CD4-positive, alpha-beta memory T cell (primary cell): ENCODE measurements at regions not wholly inside any gene's neighbourhood (a gene's known extent, or its start where the extent isn't known, plus 50 kb on each side); places are given as distances from the start of the nearest gene placed in this dataset.

Source experiments
- CTCF ChIA-PET: fragments of 350-600 bp; sonication (Branson Sonifier 250); formaldehyde crosslinking; loops from one replicate; lab custom pipeline; 2021; ENCODE audit warnings: inconsistent platforms; ENCODE audit not compliant: partially characterized antibody; lab: Charles Lee
- POLR2A ChIA-PET: fragments of 350-600 bp; sonication (Branson Sonifier 250); formaldehyde crosslinking; loops from one replicate; lab custom pipeline; 2021; ENCODE audit not compliant: partially characterized antibody; lab: Charles Lee
- DNase-seq, 5 donors: peaks; one replicate each; pipeline versions ENCODE4 v3.0.0 to v3.0.0-alpha.2; 2020 to 2022; ENCODE audit warnings: mixed read lengths in 1 of 5
- H3K27ac ChIP-seq: one replicate; pipeline ENCODE4 v1.7.0; 2013; ENCODE audit warnings: low read depth, low read length
- H3K27me3 ChIP-seq: 2 replicates; pipeline ENCODE4 v1.7.0; 2013; ENCODE audit warnings: mild to moderate bottlenecking, low read length, moderate library complexity; ENCODE audit not compliant: insufficient read depth
- H3K36me3 ChIP-seq: 2 replicates; pipeline ENCODE4 v1.7.0; 2013; ENCODE audit warnings: mild to moderate bottlenecking, low read length, moderate library complexity; ENCODE audit not compliant: insufficient read depth
- H3K4me1 ChIP-seq: 2 replicates; pipeline ENCODE4 v1.7.0; 2013; ENCODE audit warnings: mild to moderate bottlenecking, low read length, moderate library complexity; ENCODE audit not compliant: insufficient read depth
- H3K4me3 ChIP-seq, 2 donors: one replicate each; pipeline ENCODE4 v1.7.0; 2013; ENCODE audit warnings: low read length in 2 of 2, mild to moderate bottlenecking in 1 of 2
- H3K9me3 ChIP-seq, 2 donors: one replicate each; pipeline ENCODE4 v1.7.0; 2013; ENCODE audit warnings: low read length in 2 of 2, control low read depth in 1 of 2; ENCODE audit not compliant: control insufficient read depth in 1 of 2
- H3K27ac Mint-ChIP-seq, 7 donors: one replicate each; pipeline ENCODE4 v1.8.0; 2020 to 2021; ENCODE audit warnings: mixed read lengths in 7 of 7, mild to moderate bottlenecking in 6 of 7, inconsistent platforms in 3 of 7, moderate library complexity in 3 of 7
- H3K27me3 Mint-ChIP-seq, 2 donors: one replicate each; pipeline ENCODE4 v1.8.0; 2020 to 2021; ENCODE audit warnings: mixed read lengths in 2 of 2
- H3K36me3 Mint-ChIP-seq, 2 donors: one replicate each; pipeline ENCODE4 v1.8.0; 2020 to 2021; ENCODE audit warnings: mixed read lengths in 2 of 2, inconsistent platforms in 1 of 2, mild to moderate bottlenecking in 1 of 2
- H3K4me1 Mint-ChIP-seq, 4 donors: one replicate each; pipeline ENCODE4 v1.8.0; 2020 to 2021; ENCODE audit warnings: mixed read lengths in 4 of 4, mild to moderate bottlenecking in 1 of 4
- H3K4me3 Mint-ChIP-seq, 8 donors: one replicate each; pipeline ENCODE4 v1.8.0; 2020 to 2021; ENCODE audit warnings: mixed read lengths in 8 of 8, mild to moderate bottlenecking in 7 of 8, moderate library complexity in 6 of 8, inconsistent platforms in 3 of 8
- H3K9me3 Mint-ChIP-seq, 8 donors: one replicate each; pipeline ENCODE4 v1.8.0; 2020 to 2021; ENCODE audit warnings: mixed read lengths in 8 of 8, mild to moderate bottlenecking in 5 of 8, inconsistent platforms in 3 of 8, moderate library complexity in 1 of 8
- intact Hi-C: fragments of 100-400 bp; cut with micrococcal nuclease; formaldehyde crosslinking; loops from one replicate; pipeline ENCODE4 v1.15.1; 2023

- H3K4me3 ChIP-seq, result no peak overlapping the region
- Mint-ChIP-seq H3K27ac (no peak overlapping the region), H3K27me3 (no peaks in the 10 kb centered on the region), H3K9me3 (peaks cover 0 to 3% (median 0%) of the 10 kb centered on the region in 8 donors), H3K4me3 (no peak overlapping the region), H3K36me3 (no peaks in the 10 kb centered on the region), H3K4me1 (no peaks in the 10 kb centered on the region)
- no peaks in the 10 kb centered on the region for H3K36me3 ChIP-seq
- ChIA-PET POLR2A (no interaction called here), CTCF (interaction anchor here (0.7 kb wide), 1 partner anchor 19 kb away, joined by 3 read pairs; no protein-coding TSS in a partner anchor)
- no peaks in the 10 kb centered on the region for H3K27me3 ChIP-seq
- intact Hi-C loops, result no loop called here
- no peaks in the 10 kb centered on the region for H3K4me1 ChIP-seq
- DNase-seq, result no peak
- no peaks in the 10 kb centered on the region for H3K9me3 ChIP-seq
- no peak overlapping the region for H3K27ac ChIP-seq
These were observed 288.1 kb downstream of the ARPP21 start for GRCh38 chr3:35927441-35927840.

DNA sequence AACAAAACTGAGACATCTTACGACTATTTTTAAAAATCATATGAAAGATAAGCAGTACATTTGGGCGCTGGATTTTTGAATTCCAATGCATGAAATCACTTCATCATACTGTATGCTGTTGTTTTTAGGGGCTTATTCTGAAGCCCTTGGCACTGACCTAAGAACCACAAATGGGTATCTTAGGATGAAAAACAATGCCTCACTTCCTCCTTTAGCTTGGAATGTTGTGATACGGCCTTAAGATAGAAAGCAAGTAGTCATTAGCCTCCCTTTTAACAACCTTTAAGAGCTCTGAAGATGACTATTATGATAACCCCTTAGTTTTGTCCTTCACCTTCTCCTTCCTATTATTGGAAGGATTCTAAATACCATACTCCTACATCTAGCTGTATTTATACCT lies 289.8 kb downstream of the ARPP21 start:
- Histone ChIP-seq H3K27ac (no peak overlapping the region), H3K9me3 (no peaks in the 10 kb centered on the region), H3K36me3 (no peaks in the 10 kb centered on the region), H3K4me3 (no peak overlapping the region), H3K4me1 (no peaks in the 10 kb centered on the region), H3K27me3 (no peaks in the 10 kb centered on the region)
- H3K27me3 Mint-ChIP-seq, result no peaks in the 10 kb centered on the region
- H3K4me3 Mint-ChIP-seq, result no peak overlapping the region
- no peaks in the 10 kb centered on the region for H3K4me1 Mint-ChIP-seq
- no peak for DNase-seq
- H3K27ac Mint-ChIP-seq, result no peak overlapping the region
- ChIA-PET POLR2A (no interaction called here), CTCF (no interaction called here)
- intact Hi-C loops, result no loop called here
- no peaks in the 10 kb centered on the region for H3K36me3 Mint-ChIP-seq
- H3K9me3 Mint-ChIP-seq, result peaks cover 0 to 2% (median 0%) of the 10 kb centered on the region in 8 donors

GRCh38 chr3:35931867-35932266 lies 292.5 kb downstream of the ARPP21 start:
- Histone ChIP-seq H3K9me3 (no peaks in the 10 kb centered on the region), H3K4me1 (no peaks in the 10 kb centered on the region), H3K36me3 (no peaks in the 10 kb centered on the region), H3K27ac (no peak overlapping the region), H3K4me3 (no peak overlapping the region), H3K27me3 (no peaks in the 10 kb centered on the region)
- no peak overlapping the region for H3K4me3 Mint-ChIP-seq
- H3K27ac Mint-ChIP-seq, result no peak overlapping the region
- no peaks in the 10 kb centered on the region for H3K36me3 Mint-ChIP-seq
- H3K4me1 Mint-ChIP-seq, result no peaks in the 10 kb centered on the region
- DNase-seq, result no peak
- ChIA-PET CTCF (no interaction called here), POLR2A (no interaction called here)
- H3K27me3 Mint-ChIP-seq, result no peaks in the 10 kb centered on the region
- H3K9me3 Mint-ChIP-seq, result peaks cover 0 to 2% (median 0%) of the 10 kb centered on the region in 8 donors
- intact Hi-C loops, result no loop called here

DNA sequence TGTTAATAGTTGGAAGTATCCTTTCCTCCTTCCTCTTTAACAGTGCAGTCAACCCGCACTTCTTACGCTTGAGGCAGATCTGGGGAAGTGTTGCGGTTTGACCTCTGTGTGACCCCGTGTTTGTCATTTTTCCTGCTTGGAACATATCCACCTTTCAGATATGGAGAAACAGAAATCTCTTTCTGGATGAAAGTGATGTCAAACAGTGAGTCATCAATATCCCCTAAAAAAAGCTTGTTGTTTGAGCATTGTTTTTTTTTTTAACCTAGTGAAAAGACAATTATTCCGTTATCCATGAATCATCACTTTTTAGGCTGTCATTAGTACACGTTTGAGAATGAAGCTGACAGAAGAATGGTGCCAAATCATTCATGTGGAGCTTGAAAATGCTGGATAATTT lies 293.7 kb downstream of the ARPP21 start:
- peaks cover 0 to 2% (median 0%) of the 10 kb centered on the region in 8 donors for H3K9me3 Mint-ChIP-seq
- H3K4me1 Mint-ChIP-seq, result no peaks in the 10 kb centered on the region
- no peaks in the 10 kb centered on the region for H3K9me3 ChIP-seq
- no peaks in the 10 kb centered on the region for H3K4me1 ChIP-seq
- no peak overlapping the region for H3K4me3 Mint-ChIP-seq
- no peak for DNase-seq
- ChIA-PET POLR2A (no interaction called here), CTCF (interaction anchor here (1.7 kb wide), 1 partner anchor 11 kb away, joined by 4 read pairs; no protein-coding TSS in a partner anchor)
- H3K27ac Mint-ChIP-seq, result no peak overlapping the region
- no peaks in the 10 kb centered on the region for H3K27me3 Mint-ChIP-seq
- no peaks in the 10 kb centered on the region for H3K27me3 ChIP-seq
- no peak overlapping the region for H3K4me3 ChIP-seq
- intact Hi-C loops, result no loop called here
- H3K27ac ChIP-seq, result no peak overlapping the region
- H3K36me3 Mint-ChIP-seq, result no peaks in the 10 kb centered on the region
- H3K36me3 ChIP-seq, result no peaks in the 10 kb centered on the region

- ChIA-PET CTCF (no interaction called here), POLR2A (no interaction called here)
- Mint-ChIP-seq H3K27me3 (no peaks in the 10 kb centered on the region), H3K27ac (no peak overlapping the region), H3K9me3 (no peaks in the 10 kb centered on the region), H3K4me1 (no peaks in the 10 kb centered on the region), H3K4me3 (no peak overlapping the region), H3K36me3 (no peaks in the 10 kb centered on the region)
- no peaks in the 10 kb centered on the region for H3K27me3 ChIP-seq
- H3K36me3 ChIP-seq, result no peaks in the 10 kb centered on the region
- DNase-seq, result no peak
- no peak overlapping the region for H3K4me3 ChIP-seq
- intact Hi-C loops, result no loop called here
- no peak overlapping the region for H3K27ac ChIP-seq
- no peaks in the 10 kb centered on the region for H3K9me3 ChIP-seq
- H3K4me1 ChIP-seq, result no peaks in the 10 kb centered on the region
These were observed 297.2 kb downstream of the ARPP21 start for GRCh38 chr3:35936571-35936970.

DNA sequence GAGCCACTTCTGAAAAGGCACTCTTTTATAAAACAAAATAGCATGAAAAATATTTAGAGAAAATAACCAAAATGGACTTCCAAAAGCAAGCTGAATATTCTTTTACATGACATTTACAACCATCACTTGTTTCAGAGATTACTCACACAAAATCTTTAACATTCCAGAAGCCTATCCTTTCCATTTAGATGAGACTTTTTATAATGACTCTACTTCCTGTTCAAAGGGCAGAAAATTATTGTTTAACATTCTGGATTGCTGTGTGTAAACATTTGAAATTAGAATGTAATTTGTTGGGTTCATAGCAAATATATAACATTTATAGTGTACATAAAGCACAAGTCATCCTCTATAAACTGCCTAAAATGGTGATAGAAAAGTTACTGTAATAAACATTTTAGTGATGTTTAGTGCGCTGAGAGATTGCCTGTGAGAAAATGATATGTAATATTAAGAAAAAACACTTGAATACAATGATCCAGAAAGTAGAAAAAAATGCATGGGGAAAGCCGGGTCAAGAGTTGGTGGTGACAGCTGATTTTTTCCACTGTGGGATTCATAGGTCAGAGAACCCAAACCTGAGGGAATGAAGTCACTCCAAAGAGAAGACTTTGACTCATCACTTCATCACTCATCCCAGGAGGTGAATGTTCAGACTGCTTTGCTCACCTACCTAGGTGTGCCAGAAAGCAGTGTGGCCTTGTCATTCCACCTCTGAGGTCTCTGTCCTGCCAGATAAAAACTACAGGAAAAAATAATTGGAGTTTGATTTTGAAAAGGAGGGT lies 305.8 kb downstream of the ARPP21 start:
- intact Hi-C loops, result no loop called here
- H3K27ac Mint-ChIP-seq, result no peak overlapping the region
- Histone ChIP-seq H3K27ac (no peak overlapping the region), H3K4me3 (no peak overlapping the region), H3K4me1 (no peaks in the 10 kb centered on the region), H3K36me3 (no peaks in the 10 kb centered on the region), H3K27me3 (no peaks in the 10 kb centered on the region), H3K9me3 (no peaks in the 10 kb centered on the region)
- DNase-seq, result no peak
- H3K9me3 Mint-ChIP-seq, result peaks cover 0 to 3% (median 0%) of the 10 kb centered on the region in 8 donors
- H3K27me3 Mint-ChIP-seq, result no peaks in the 10 kb centered on the region
- ChIA-PET CTCF (no interaction called here), POLR2A (no interaction called here)
- H3K36me3 Mint-ChIP-seq, result no peaks in the 10 kb centered on the region
- H3K4me1 Mint-ChIP-seq, result no peaks in the 10 kb centered on the region
- no peak overlapping the region for H3K4me3 Mint-ChIP-seq

DNA sequence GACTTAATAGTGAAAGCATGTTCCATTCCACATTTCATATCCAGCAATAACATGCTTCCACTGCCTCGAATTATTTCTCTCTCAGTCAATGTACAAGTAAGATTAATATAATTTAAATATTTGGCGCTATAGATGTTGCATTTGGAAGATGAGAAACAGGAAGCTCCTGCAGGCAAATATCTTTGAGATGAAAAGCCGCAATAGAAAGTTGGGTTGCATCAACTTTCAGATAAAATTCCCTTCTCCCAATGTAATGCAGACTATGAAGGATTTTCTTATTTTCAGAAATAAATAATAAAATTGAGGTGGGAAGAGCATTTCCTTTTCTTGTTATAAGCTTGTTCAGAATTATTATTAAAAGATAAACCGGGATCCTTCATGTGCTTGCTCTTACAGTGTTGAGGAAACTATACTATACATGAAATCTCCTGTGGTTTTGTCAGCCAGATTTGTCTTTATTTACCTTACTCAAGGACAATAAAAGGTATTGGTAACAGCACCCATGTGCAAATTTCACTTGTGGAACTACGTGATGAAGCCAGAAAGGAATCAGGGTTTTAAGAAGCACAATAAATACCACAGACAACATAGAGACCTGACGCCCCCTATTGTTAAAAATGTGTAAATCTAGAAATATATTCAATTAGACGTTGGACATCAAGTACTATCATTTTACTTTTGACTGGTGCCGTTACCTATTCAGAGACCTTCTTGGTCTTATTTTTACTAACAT lies 307.0 kb downstream of the ARPP21 start:
- CTCF ChIA-PET, result no interaction called here
- H3K4me1 ChIP-seq, result no peaks in the 10 kb centered on the region
- H3K4me3 ChIP-seq, result no peak overlapping the region
- Mint-ChIP-seq H3K4me3 (no peak overlapping the region), H3K27me3 (no peaks in the 10 kb centered on the region), H3K4me1 (no peaks in the 10 kb centered on the region), H3K9me3 (peaks cover 0 to 3% (median 0%) of the 10 kb centered on the region in 8 donors), H3K27ac (no peak overlapping the region), H3K36me3 (no peaks in the 10 kb centered on the region)
- no peaks in the 10 kb centered on the region for H3K36me3 ChIP-seq
- POLR2A ChIA-PET, result no interaction called here
- intact Hi-C loops, result no loop called here
- no peak for DNase-seq
- H3K9me3 ChIP-seq, result no peaks in the 10 kb centered on the region
- H3K27ac ChIP-seq, result no peak overlapping the region
- no peaks in the 10 kb centered on the region for H3K27me3 ChIP-seq
